ENCODE measurements at regions not wholly inside any gene's neighbourhood (a gene's known extent, or its start where the extent isn't known, plus 50 kb on each side); places are given as distances from the start of the nearest gene placed in this dataset.

GRCh38 chr6:97422171-97422570 is 139.2 kb upstream of the MMS22L start:
- TF ChIP-seq CTCF (IDR thresholded peaks at IDR 0.05), result no peak
- TF ChIP-seq POLR2AphosphoS5 (IDR thresholded peaks at IDR 0.05), result no peak
- no peak for TF ChIP-seq POLR2A (IDR thresholded peaks at IDR 0.05)

All from sigmoid colon (tissue), 4 donors.